Gastrocnemius medialis (tissue), 4 donors: ENCODE measurements at regions not wholly inside any gene's neighbourhood (a gene's known extent, or its start where the extent isn't known, plus 50 kb on each side); places are given as distances from the start of the nearest gene placed in this dataset.

Experiments used
- ATAC-seq, 2 donors: fragments of 150-250 bp; one replicate each; pipeline ENCODE4 v1.9.1; 2016
- DNase-seq, 2 donors: peaks; one replicate each; pipeline ENCODE4 v3.0.0-alpha.2; 2019
- H3K27ac ChIP-seq, 4 donors: fragments of 200-600 bp; sonication (generic); 1 replicate in 1 of 4; 2 replicates in 3 of 4; pipeline ENCODE4 v1.5.1; 2016 to 2018; ENCODE audit warnings: mild to moderate bottlenecking in 2 of 4, moderate library complexity in 1 of 4
- H3K27me3 ChIP-seq, 3 donors: fragments of 200-600 bp; sonication (generic) in 2 of 3; 1 replicate in 1 of 3; 2 replicates in 2 of 3; pipeline versions ENCODE4 v1.5.1 to v1.6.0; 2016 to 2019; ENCODE audit warnings: mild to moderate bottlenecking in 1 of 3, moderate library complexity in 1 of 3
- H3K36me3 ChIP-seq, 2 donors: fragments of 200-600 bp; sonication (generic) in 1 of 2; one replicate each; pipeline ENCODE4 v1.5.1; 2017 to 2018
- H3K4me1 ChIP-seq, 2 donors: fragments of 200-600 bp; sonication (generic) in 1 of 2; one replicate each; pipeline ENCODE4 v1.5.1; 2016 to 2017; ENCODE audit warnings: mild to moderate bottlenecking in 2 of 2
- H3K4me3 ChIP-seq, 4 donors: fragments of 200-600 bp; sonication (generic) in 3 of 4; 1 replicate in 1 of 4; 2 replicates in 3 of 4; pipeline ENCODE4 v1.5.1; 2016 to 2019; ENCODE audit warnings: mild to moderate bottlenecking in 2 of 4
- H3K9me3 ChIP-seq, 3 donors: fragments of 200-600 bp; sonication (generic) in 2 of 3; 1 replicate in 1 of 3; 2 replicates in 2 of 3; pipeline ENCODE4 v1.5.1; 2016 to 2019
- CTCF ChIP-seq, 5 experiments: fragments of 450-650 bp in 3 of 5; fragments of 200-600 bp in 2 of 5; sonication (generic) in 2 of 5; IDR thresholded peaks in 4 of 5; conservative IDR thresholded peaks in 1 of 5; 1 replicate in 4 of 5; 2 replicates in 1 of 5; pipeline ENCODE4 v1.5.1; 2016 to 2019; ENCODE audit warnings: antibody characterized with exemption in 5 of 5, mild to moderate bottlenecking in 3 of 5, moderate library complexity in 3 of 5
- POLR2A ChIP-seq, 2 donors: fragments of 450-650 bp; IDR thresholded peaks; one replicate each; pipeline ENCODE4 v1.6.1; 2017; ENCODE audit warnings: antibody characterized with exemption in 2 of 2, mild to moderate bottlenecking in 2 of 2, moderate library complexity in 2 of 2
- in situ Hi-C, 4 donors: fragments of 200-750 bp; cut with MboI; loops; one replicate each; pipeline versions ENCODE4 v1.15.0 to v1.8.0; 2017; ENCODE audit warnings: low sequenced_read_pairs in 4 of 4
- intact Hi-C: fragments of 100-400 bp; cut with DNase I; formaldehyde crosslinking; loops from one replicate; pipeline ENCODE4 v1.15.1; 2023; ENCODE audit warnings: low total_unique reads

GRCh38 chr6:119844387-119844786 is 494.8 kb upstream of the MAN1A1 start:
- H3K9me3 ChIP-seq: no peaks in the 10 kb centered on the region
- H3K27ac ChIP-seq: no peak overlapping the region
- H3K36me3 ChIP-seq: no peaks in the 10 kb centered on the region
- no peak for ATAC-seq
- no peak for DNase-seq
- no peaks in the 10 kb centered on the region for H3K4me1 ChIP-seq
- TF ChIP-seq CTCF (IDR thresholded peaks at IDR 0.05 in 4 of 5, conservative IDR thresholded peaks at IDR 0.05 in 1 of 5): no peak
- no peak for TF ChIP-seq POLR2A (IDR thresholded peaks at IDR 0.05)
- intact Hi-C loops: no loop called here
- in situ Hi-C loops: no loop called here
- no peak overlapping the region for H3K4me3 ChIP-seq
- H3K27me3 ChIP-seq: no peaks in the 10 kb centered on the region

- Histone ChIP-seq H3K4me3 (no peak overlapping the region), H3K27me3 (no peaks in the 10 kb centered on the region), H3K36me3 (no peaks in the 10 kb centered on the region), H3K4me1 (no peaks in the 10 kb centered on the region), H3K9me3 (no peaks in the 10 kb centered on the region), H3K27ac (no peak overlapping the region)
- intact Hi-C loops (no loop called here), in situ Hi-C loops (no loop called here)
- TF ChIP-seq CTCF (IDR thresholded peaks at IDR 0.05 in 4 of 5, conservative IDR thresholded peaks at IDR 0.05 in 1 of 5) (no peak), POLR2A (IDR thresholded peaks at IDR 0.05) (no peak)
- no peak for ATAC-seq
- DNase-seq: no peak
These were observed 492.6 kb upstream of the MAN1A1 start for GRCh38 chr6:119842191-119842590.

- H3K27ac ChIP-seq: no peak overlapping the region
- no peak for TF ChIP-seq POLR2A (IDR thresholded peaks at IDR 0.05)
- DNase-seq (no peak), ATAC-seq (no peak)
- H3K4me1 ChIP-seq: no peaks in the 10 kb centered on the region
- H3K4me3 ChIP-seq: no peak overlapping the region
- in situ Hi-C loops (no loop called here), intact Hi-C loops (no loop called here)
- no peaks in the 10 kb centered on the region for H3K9me3 ChIP-seq
- no peaks in the 10 kb centered on the region for H3K36me3 ChIP-seq
- H3K27me3 ChIP-seq: no peaks in the 10 kb centered on the region
These were observed 488.5 kb upstream of the MAN1A1 start for GRCh38 chr6:119838043-119838442.

- ATAC-seq: no peak
- no peaks in the 10 kb centered on the region for H3K27me3 ChIP-seq
- no peaks in the 10 kb centered on the region for H3K36me3 ChIP-seq
- H3K27ac ChIP-seq: no peak overlapping the region
- no peak overlapping the region for H3K4me3 ChIP-seq
- H3K9me3 ChIP-seq: no peaks in the 10 kb centered on the region
- intact Hi-C loops: no loop called here
- in situ Hi-C loops: no loop called here
- no peaks in the 10 kb centered on the region for H3K4me1 ChIP-seq
- DNase-seq: no peak
- TF ChIP-seq POLR2A (IDR thresholded peaks at IDR 0.05): no peak
- TF ChIP-seq CTCF (IDR thresholded peaks at IDR 0.05 in 4 of 5, conservative IDR thresholded peaks at IDR 0.05 in 1 of 5): no peak
These were observed 484.9 kb upstream of the MAN1A1 start for GRCh38 chr6:119834418-119834817.

- Histone ChIP-seq H3K36me3 (no peaks in the 10 kb centered on the region), H3K9me3 (no peaks in the 10 kb centered on the region), H3K27ac (no peak overlapping the region), H3K27me3 (no peaks in the 10 kb centered on the region), H3K4me3 (no peak overlapping the region), H3K4me1 (no peaks in the 10 kb centered on the region)
- DNase-seq (no peak), ATAC-seq (no peak)
- in situ Hi-C loops (no loop called here), intact Hi-C loops (no loop called here)
- TF ChIP-seq POLR2A (IDR thresholded peaks at IDR 0.05) (no peak), CTCF (IDR thresholded peaks at IDR 0.05 in 4 of 5, conservative IDR thresholded peaks at IDR 0.05 in 1 of 5) (no peak)
These were observed 482.9 kb upstream of the MAN1A1 start for GRCh38 chr6:119832411-119832810.
